Activated CD8-positive, alpha-beta memory T cell treated with anti-CD3 and anti-CD28 coated beads, Interleukin-2, amount 50 U/mL, for 1 hour (primary cell): ENCODE measurements at regions not wholly inside any gene's neighbourhood (a gene's known extent, or its start where the extent isn't known, plus 50 kb on each side); places are given as distances from the start of the nearest gene placed in this dataset.

Experiments
- DNase-seq: peaks from one replicate; pipeline ENCODE4 v3.0.0-alpha.2; 2020; ENCODE audit errors: extremely low read depth

DNA sequence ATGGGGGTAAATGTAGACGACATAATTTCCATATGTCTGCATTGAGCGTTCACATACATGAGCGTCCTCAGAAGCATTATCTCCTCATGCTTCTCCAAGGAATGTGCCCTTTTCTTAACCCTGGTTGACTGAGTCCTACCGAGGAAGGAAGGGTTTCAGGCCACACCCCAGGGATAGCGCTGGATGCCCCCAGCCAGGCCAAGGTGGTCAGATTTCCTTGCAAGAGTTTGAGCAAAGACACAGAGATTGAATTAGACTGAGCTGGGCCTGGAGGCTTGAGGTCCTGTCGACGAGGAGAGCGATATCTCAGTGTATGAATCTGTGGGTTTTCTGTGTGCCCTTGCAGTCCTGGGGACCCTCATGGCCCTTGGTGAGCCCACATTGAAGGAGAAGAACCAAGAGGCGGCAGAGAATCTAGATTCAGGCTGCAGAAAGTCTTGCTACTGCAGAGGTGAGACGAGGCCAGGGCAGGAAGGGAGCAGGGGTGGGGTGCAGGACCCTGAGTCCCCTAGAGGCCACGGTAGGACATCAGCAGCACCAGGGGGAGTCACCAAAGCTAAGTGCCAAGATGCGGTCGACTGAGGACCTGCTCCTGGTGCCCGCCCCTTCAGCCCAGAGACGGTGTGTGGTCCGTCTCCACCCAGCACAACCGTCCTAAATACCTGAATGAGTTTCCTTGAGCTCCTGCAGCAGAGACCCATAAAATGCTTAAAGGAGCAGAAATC is 94.7 kb upstream of the DIO3 start:
- no peak for DNase-seq

DNA sequence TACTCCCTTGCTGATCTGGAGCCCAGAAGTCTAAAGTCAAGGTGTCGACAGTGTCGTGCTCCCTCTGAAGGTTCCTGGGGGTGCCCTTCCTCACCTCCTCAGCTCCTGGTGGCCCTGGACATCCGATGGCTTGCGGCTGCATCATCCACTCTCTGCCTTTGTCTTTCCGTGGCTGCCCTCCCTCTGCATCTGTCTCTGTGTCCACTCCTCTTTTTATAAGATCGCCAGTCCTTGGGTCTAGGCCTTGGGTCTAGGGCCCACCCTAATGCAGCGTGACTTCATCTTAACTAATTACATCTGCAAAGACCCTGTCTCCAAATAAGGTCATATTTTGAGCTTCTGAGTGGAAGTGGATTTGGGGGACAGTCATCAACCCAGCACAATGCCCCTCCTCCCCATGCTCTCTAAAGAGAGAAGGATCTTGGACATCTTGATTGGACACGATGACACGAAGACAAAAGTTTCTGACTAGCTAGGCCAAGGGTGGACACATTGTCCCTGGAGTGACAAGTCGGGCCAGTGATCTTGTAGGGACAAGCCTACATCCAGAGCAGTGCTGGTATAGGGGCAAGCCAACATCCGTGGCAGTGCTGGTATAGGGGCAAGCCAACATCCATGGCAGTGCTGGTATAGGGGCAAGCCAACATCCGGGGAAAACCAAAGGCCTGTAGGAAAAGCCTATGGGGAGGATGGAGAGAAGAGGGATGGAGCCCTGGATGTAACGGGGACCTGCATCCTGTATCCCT is 93.9 kb upstream of the DIO3 start:
- no peak for DNase-seq

GRCh38 chr14:101469382-101470247 is 91.7 kb upstream of the DIO3 start:
- no peak for DNase-seq

DNA sequence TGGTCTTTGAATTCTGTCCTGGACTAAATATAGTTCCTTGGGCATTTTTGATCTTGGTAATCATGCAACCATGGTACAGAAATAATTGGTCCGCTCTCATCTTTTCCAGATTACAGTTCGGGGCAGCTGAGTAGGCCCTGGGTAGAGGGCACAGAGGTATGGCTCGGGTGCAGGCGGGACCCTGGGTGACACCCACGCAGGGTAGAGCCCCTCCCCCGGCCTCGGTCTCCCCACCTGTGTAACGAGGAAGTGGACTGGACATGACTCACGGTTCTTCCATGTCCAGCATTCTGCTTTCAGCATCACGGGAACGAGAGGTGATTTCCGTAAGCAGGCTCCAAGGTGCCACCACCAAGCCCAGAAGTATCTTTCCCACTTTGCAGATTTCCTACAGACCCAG is 91.0 kb upstream of the DIO3 start:
- no peak for DNase-seq

DNA sequence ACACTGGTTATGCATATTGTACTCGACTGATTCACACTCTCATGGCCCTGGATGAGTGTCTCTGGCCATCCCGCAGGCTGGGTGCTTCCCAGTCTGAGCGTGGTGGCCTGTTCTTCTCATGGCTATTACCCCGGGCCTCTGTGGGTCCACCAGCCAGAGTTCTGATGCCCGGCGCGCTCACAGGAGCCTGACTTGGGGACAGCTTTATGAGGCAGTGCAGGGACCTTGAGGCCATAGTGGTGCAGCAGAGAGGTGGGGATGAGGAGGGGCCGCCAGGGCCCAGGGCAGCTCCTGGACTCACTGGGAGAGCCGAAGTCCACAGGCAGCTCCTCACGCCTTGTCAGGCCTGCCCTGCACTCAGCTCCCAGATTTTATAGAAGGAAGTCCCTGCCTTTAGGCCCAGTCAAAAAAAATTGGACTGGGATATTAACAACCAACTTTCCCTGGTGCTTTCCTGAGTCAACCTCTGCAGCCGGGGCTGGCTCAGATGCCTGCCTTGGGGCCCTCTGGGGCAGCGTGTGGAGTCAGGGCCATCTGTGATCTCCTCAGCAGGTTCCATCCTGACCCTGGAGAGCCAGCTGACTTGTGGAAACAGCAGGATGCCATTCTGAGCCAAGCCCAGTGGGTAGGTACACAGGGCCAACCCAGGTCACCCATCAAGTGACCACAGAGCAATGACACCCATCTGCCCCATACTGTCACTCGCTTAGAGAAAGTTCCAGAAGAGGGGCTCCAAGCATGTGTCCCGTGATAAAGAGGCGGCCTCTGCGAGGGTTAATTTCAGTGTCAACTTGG is 89.4 kb upstream of the DIO3 start:
- no peak for DNase-seq

- DNase-seq: no peak
These were observed 88.8 kb upstream of the DIO3 start for GRCh38 chr14:101472518-101472849.

DNA sequence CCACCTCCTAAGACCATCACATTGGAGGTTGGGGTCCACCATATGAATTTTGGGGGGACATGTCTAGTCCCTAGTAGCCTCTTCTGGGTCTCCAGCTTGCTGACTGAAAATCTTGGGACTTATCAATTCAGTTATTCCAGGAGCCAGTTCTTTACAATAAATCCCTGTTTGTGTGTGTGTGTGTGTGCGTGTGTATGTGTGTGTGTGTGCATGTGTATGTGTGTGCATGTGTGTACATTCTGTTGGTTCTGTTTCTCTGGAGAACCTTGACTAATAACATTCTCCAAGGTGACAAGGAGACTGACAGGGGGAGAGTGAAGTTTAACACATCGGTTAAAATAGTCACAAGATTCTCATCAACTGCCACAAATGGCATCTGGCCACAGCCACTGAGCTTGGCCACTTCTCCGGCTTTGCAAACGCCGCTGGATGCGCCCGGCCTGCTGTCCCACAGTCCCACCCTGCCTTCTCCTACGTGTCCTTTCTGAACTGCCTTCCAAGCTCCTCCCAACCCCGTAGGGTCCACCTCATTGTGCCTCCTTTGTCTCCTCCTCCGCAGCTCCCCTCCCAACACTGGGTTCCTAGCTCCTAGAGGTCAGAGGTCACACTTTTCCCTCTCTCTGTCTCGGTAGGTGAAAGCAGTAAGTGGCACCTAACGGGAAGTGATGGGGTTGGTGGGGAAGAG is 88.1 kb upstream of the DIO3 start:
- no peak for DNase-seq

DNA sequence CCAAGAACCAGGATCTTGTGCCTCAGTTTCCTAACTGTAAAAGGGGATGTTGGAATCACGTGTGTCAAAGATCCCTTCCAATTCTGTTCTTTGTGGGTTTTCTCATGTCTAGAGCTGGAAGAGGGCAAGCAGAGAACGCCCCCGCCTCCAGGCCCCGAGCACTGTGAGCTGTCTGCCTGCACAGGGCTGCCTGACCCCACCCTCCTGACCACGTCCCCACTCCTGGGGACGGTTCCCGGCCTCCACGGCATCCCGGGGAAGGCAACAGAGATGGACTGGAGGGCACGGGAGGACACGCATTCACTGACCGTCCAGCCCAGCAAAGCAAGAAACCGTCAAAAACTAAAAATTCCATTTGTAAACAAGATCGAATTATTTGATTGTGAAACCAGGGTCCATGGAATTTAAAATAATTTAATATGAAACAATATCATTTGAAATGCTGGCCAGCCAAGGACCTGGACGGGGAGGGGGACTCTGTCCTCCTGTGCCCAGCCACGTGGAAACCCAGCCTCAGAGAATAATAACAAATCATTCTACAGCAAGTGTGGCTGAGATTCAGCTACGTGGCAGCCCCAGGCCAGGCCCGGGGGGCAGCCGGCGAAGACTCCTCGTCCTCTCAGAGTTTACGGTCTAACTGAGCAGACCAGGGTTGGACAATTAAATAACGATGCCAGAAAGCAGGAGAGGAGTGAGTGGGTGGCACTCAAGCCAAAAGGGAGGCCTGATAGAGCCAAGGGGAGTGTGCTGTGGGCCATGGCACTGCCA is 87.3 kb upstream of the DIO3 start:
- DNase-seq: no peak

- no peak for DNase-seq
These were observed 86.5 kb upstream of the DIO3 start for GRCh38 chr14:101474563-101475455.

GRCh38 chr14:101475456-101476257 is 85.6 kb upstream of the DIO3 start:
- no peak for DNase-seq

GRCh38 chr14:101476258-101476915 is 84.9 kb upstream of the DIO3 start:
- no peak for DNase-seq

DNA sequence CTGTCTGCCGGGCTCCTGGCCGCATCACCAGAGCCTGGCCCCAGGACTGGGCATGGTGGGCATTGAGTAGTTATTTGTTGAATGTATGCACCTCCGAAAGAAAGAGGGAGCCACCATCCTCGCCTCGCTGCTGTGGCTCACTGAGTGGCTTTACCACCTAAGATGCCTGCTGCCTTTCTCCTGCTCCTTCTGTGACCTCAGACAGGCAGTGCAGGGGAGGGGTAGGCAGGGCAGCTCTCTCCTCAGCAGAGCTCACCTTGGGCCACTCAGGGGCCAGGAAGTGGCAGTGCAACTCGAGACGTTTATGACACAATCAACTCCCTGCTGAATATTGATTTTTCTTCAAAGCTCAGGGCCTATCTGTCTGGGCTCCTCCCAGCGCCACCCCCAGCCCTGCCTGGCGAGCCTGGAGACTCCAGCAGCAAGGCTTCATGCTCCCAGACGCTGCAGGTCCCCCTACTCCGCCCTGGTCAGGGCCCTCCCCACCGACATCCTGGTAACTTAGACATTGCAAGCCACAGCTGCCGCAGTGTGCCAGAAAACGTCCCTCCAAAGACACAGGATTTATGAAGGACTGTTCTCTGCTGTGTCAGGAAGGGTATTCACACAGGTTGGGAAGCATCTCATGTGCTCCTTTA is 84.3 kb upstream of the DIO3 start:
- DNase-seq: no peak

DNA sequence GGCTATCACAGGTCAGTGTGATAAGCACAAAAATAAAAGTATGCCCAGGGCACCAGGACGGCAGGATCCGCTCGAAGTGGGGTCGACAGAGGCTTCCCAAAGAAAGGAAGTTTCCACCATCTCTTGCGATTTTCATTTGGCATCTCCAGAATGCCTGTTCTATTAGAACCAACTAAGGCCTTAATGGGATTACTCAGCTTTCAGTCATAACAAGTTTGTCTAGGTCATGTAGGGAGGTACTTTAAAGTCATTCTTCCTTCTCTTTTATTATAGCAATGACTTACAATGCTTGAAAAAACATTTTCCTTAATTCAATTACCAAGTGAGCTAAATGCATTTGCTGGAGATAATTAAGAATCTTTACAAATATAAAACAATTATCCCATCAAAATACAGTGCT is 83.6 kb upstream of the DIO3 start:
- DNase-seq: no peak

- DNase-seq: no peak
These were observed 83.2 kb upstream of the DIO3 start for GRCh38 chr14:101478096-101478495.

DNA sequence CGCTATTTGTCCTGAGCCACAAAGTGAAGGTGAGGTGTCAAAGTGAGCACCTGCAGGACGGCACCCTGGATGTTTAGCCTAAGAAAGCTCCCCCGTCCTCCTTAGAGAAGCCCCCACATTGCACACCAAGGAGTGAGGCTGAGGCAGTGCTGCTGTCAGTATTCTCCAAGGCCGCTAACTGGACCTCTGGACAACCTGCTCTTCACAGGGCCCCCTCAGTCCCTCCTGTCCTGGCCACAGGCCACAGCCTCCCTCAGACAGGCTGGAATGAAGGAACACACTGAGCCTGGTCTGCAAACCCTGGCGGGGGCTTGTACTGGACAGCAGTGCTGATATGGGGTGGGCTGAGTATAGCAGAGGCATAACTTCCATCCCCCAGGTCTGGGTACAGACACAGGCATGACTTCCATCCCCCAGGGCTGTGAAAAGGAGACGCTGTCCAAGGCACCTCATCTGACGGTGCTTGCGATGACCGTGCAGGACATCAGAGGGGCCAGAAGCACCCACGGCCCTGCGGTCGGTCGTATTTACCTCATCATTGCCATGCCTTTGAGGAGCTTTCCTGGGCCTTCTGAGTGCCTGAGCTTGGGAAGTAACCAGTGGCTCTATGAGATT is 82.4 kb upstream of the DIO3 start:
- no peak for DNase-seq

GRCh38 chr14:101480022-101480746 is 81.1 kb upstream of the DIO3 start:
- DNase-seq: no peak
